Activated CD8-positive, alpha-beta memory T cell treated with anti-CD3 and anti-CD28 coated beads, Interleukin-2, amount 50 U/mL, for 48 hours (primary cell): ENCODE measurements at regions not wholly inside any gene's neighbourhood (a gene's known extent, or its start where the extent isn't known, plus 50 kb on each side); places are given as distances from the start of the nearest gene placed in this dataset.

ENCODE experiments used
- DNase-seq: peaks from one replicate; pipeline ENCODE4 v3.0.0-alpha.2; 2020

GRCh38 chr1:79113836-79114235 is 107.3 kb upstream of the ADGRL4 start:
- DNase-seq, result no peak

DNA sequence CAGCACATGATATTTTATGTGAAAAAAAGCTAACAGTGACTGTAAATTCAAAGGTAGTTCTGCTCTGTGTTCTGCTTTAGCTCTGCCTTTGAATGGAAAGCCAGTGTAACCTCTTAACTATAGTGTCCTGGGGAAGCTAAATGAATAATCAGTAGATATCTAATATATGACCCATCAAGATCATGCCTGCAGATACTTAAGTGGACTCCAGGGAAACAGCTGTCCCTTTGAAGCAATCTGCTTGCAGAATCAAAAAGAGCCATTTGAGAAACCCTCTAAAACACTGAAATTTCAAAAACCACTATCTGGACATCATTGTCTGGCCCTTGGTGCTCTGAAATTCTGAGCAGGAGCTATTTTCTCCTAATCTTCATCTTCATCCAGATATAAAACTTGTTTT is 104.2 kb upstream of the ADGRL4 start:
- DNase-seq, result no peak

DNA sequence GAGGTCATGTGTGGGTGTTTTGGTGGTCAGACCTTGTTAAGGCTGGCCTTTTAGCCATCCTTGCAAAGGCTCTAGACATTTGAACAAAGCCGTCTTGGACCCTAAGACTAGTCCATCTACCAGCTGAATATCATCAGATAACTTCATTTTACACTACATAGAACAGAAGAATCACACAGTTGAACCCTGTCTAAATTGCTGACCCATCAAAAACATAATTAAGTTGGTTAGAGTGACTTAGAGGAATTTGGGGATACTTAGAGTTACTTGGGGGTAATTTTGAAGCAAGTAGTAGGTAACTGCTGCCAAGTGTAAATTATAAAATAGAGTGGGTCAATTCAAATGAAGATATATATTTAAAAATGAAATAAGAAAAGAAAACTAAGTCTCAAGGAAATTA is 102.9 kb upstream of the ADGRL4 start:
- no peak for DNase-seq

- DNase-seq, result no peak
Measured at GRCh38 chr1:79105500-79105899, 99.0 kb upstream of the ADGRL4 start.

DNA sequence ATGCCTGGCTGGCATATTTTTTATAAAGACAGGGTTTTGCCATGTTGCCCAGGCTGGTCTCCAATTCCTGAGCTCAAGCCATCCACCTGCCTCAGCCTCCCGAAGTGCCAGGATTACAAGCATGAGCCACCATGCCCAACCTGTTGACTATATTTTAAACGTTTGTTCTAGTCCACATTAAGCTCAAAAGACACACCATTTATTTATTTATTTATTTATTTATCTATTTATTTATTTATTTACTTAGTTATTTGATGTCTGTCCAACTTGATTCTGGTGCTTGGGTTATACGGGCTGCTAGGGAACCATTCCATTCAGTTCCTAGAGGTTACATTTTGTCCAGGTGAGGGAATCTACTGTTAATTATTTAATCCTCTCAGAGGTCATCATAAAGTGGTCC is 98.1 kb upstream of the ADGRL4 start:
- no peak for DNase-seq

DNA sequence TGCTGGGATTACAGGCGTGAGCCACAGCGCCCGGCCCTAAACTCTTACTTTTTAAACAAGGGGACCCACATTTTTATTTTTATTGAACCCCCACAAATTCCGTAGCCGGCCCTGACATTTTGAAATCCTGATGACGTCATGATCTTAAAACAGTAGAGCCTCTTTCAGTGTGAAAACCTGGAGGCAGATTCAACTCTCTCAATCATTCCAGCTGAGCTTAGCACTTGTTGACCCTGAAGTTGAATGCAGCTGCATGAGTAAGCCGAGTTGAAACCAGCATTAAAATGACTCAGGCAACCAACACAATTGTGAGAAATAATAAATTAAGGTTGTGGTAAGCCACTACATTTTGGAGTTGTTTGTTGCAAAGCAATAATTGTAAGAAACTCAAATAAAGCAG is 93.9 kb upstream of the ADGRL4 start:
- DNase-seq, result no peak

DNA sequence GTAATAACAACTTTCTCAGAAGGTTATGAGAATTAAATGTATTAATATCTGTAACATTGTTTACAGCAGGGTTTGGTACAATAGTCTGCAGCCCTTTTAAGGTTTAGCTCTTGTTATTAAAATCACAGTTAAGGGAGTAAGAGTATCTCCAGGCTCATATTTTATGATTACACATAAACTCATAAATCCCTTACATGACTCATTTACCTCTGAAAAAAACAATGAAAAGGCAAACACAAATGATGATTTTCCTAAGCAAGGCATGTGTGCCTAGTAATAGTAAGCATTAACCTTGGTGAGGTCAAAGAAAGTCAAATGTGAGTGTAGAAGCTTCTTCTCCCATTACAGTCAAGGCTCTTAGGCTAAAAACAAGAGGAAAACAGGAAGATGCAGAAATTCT is 84.5 kb upstream of the ADGRL4 start:
- no peak for DNase-seq

DNA sequence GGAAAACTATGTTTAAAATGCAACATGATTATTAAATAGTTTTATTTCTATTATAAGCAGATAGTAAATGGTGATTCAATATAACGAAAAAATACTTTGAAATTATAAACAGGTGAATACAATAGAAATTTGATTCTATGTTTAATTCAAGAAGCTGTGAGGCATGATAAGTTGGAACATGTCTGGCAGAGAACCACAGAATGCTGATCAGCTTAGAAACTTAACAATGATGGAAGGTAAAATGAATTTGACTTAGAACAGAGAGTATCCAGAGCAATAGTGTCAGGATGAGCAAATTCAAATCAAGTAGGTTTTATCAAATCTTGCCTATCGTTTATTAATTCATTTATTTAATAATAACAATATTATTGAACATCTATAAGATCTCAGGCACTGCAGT is 83.4 kb upstream of the ADGRL4 start:
- DNase-seq, result no peak

DNA sequence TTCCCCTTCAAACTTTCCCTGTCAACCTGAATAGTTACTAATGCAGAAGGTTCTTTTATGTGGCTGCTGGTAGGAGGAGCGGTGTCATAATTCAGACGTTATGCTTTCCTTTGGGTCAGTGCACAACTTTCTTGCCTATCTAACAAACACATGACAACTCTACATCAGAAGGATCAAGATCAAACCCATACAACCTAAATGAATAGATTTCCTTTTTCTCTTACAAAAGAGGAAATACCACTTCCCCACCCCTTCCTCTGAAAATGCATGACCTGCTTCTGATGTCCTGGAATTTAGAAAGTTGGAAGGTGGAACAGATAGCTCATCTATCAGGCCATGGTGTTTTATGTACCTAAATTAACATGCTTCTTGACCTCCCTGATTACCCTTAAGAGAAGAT is 75.7 kb upstream of the ADGRL4 start:
- no peak for DNase-seq

GRCh38 chr1:79079770-79080169 is 73.2 kb upstream of the ADGRL4 start:
- DNase-seq, result no peak

DNA sequence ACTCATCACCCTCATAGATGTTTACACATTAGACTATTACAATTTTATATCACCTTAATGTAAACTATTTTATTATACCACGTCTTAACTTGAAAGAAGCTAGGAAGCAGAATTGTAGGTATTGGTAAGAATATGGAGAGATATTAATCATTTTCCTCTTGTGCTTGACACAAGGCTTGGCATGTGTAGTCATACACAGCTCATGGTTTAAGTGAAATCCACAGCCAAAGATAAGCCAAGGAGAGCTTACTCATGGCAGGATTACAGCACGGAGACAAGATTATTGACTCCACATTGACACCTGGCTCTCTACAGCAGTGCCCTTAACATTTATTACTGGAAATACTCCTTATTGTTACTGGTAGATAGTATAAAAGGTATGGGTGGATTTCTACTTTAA is 68.4 kb upstream of the ADGRL4 start:
- no peak for DNase-seq

GRCh38 chr1:79069828-79070227 is 63.3 kb upstream of the ADGRL4 start:
- DNase-seq, result no peak

DNA sequence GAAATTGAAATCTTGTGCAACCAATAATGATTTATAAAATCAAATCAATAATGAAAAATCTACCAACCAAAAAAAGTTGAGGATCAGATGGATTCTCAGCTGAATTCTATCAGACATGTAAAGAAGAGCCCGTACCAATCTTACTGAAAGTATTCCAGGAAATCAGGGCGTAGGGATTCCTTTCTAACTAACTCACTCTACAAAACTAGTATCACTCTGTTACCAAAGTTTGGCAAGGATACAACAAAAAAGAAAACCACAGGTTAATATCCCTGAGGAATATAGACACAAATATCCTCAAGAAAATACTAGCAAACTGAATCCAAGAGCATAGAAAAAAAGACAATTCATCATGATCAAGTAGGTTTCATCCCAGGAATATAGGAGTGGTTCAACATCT is 52.8 kb upstream of the ADGRL4 start:
- DNase-seq, result no peak
